CD4-positive, CD25-positive, alpha-beta regulatory T cell (primary cell): ENCODE measurements at regions not wholly inside any gene's neighbourhood (a gene's known extent, or its start where the extent isn't known, plus 50 kb on each side); places are given as distances from the start of the nearest gene placed in this dataset.
"Not testable (repeated sequence)": the region's sequence is repeated elsewhere in the genome, so short reads cannot be mapped to it uniquely, and the experiment has no call there.

Experiments
- ATAC-seq, 2 donors: fragments of 150-1000 bp; cut with Tn5 transposase; one replicate each; pipeline ENCODE4 v1.10.0; 2021; ENCODE audit warnings: low read depth in 2 of 2, moderate number of reproducible peaks in 2 of 2, moderate library complexity in 1 of 2
- DNase-seq, 3 donors: peaks; one replicate each; pipeline versions ENCODE4 v3.0.0 to v3.0.0-alpha.2; 2012 to 2022; ENCODE audit warnings: mixed read lengths in 1 of 3
- H3K27ac ChIP-seq: one replicate; pipeline ENCODE4 v1.7.0; 2013; ENCODE audit warnings: mild to moderate bottlenecking, low read length; ENCODE audit not compliant: insufficient read depth, poor library complexity, severe bottlenecking
- H3K27me3 ChIP-seq: one replicate; pipeline ENCODE4 v1.7.0; 2013; ENCODE audit warnings: low read length; ENCODE audit not compliant: control insufficient read depth, insufficient read depth
- H3K36me3 ChIP-seq: one replicate; pipeline ENCODE4 v1.7.0; 2013; ENCODE audit warnings: mild to moderate bottlenecking, low read length, moderate library complexity; ENCODE audit not compliant: control insufficient read depth, insufficient read depth
- H3K4me1 ChIP-seq: 2 replicates; pipeline ENCODE4 v1.7.0; 2013; ENCODE audit warnings: mild to moderate bottlenecking, low read length; ENCODE audit not compliant: insufficient read depth, control insufficient read depth, poor library complexity, severe bottlenecking
- H3K4me3 ChIP-seq: one replicate; pipeline ENCODE4 v1.7.0; 2013; ENCODE audit warnings: low read depth, mild to moderate bottlenecking, low read length, moderate library complexity
- H3K9me3 ChIP-seq, 2 experiments: 1 replicate in 1 of 2; 2 replicates in 1 of 2; pipeline ENCODE4 v1.7.0; 2013; ENCODE audit warnings: low read length in 2 of 2, mild to moderate bottlenecking in 1 of 2, moderate library complexity in 1 of 2; ENCODE audit not compliant: control insufficient read depth in 2 of 2
- H3K27ac Mint-ChIP-seq, 3 donors: one replicate each; pipeline ENCODE4 v1.8.0; 2020 to 2022; ENCODE audit warnings: mild to moderate bottlenecking in 3 of 3, mixed read lengths in 3 of 3, moderate library complexity in 2 of 3
- H3K27me3 Mint-ChIP-seq: one replicate; pipeline ENCODE4 v1.8.0; 2022; ENCODE audit warnings: mild to moderate bottlenecking, mixed read lengths
- H3K36me3 Mint-ChIP-seq: one replicate; pipeline ENCODE4 v1.8.0; 2020; ENCODE audit warnings: mixed read lengths
- H3K4me1 Mint-ChIP-seq, 4 donors: one replicate each; pipeline ENCODE4 v1.8.0; 2020 to 2022; ENCODE audit warnings: mixed read lengths in 4 of 4, mild to moderate bottlenecking in 1 of 4
- H3K4me3 Mint-ChIP-seq, 4 donors: one replicate each; pipeline ENCODE4 v1.8.0; 2020 to 2022; ENCODE audit warnings: mild to moderate bottlenecking in 4 of 4, mixed read lengths in 4 of 4, moderate library complexity in 3 of 4
- H3K9me3 Mint-ChIP-seq, 7 donors: one replicate each; pipeline ENCODE4 v1.8.0; 2020 to 2022; ENCODE audit warnings: mixed read lengths in 7 of 7, mild to moderate bottlenecking in 3 of 7, moderate library complexity in 2 of 7

GRCh38 chr6:103720393-103720792 lies 1139.3 kb downstream of the HACE1 start:
- ATAC-seq (no peak), DNase-seq (no peak)
- no peaks in the 10 kb centered on the region for H3K4me1 ChIP-seq
- no peaks in the 10 kb centered on the region for H3K36me3 Mint-ChIP-seq
- no peak overlapping the region for H3K4me3 ChIP-seq
- H3K27me3 ChIP-seq: no peaks in the 10 kb centered on the region
- H3K36me3 ChIP-seq: no peaks in the 10 kb centered on the region
- H3K9me3 Mint-ChIP-seq: peaks cover 0 to 13% (median 4%) of the 10 kb centered on the region in 7 donors
- H3K27ac Mint-ChIP-seq: no peak overlapping the region
- no peaks in the 10 kb centered on the region for H3K9me3 ChIP-seq
- no peaks in the 10 kb centered on the region for H3K27me3 Mint-ChIP-seq
- H3K27ac ChIP-seq: no peak overlapping the region
- H3K4me1 Mint-ChIP-seq: no peaks in the 10 kb centered on the region
- H3K4me3 Mint-ChIP-seq: no peak overlapping the region

GRCh38 chr6:103719545-103719944 lies 1140.2 kb downstream of the HACE1 start:
- Histone ChIP-seq H3K36me3 (no peaks in the 10 kb centered on the region), H3K4me1 (no peaks in the 10 kb centered on the region), H3K27me3 (no peaks in the 10 kb centered on the region), H3K9me3 (peaks cover 0 to 2% of the 10 kb centered on the region in 2 experiments), H3K4me3 (no peak overlapping the region), H3K27ac (no peak overlapping the region)
- H3K4me3 Mint-ChIP-seq: no peak overlapping the region
- no peak overlapping the region for H3K27ac Mint-ChIP-seq
- no peaks in the 10 kb centered on the region for H3K4me1 Mint-ChIP-seq
- DNase-seq: no peak
- H3K36me3 Mint-ChIP-seq: no peaks in the 10 kb centered on the region
- peaks cover 0 to 13% (median 4%) of the 10 kb centered on the region in 7 donors for H3K9me3 Mint-ChIP-seq
- ATAC-seq: no peak
- no peaks in the 10 kb centered on the region for H3K27me3 Mint-ChIP-seq

GRCh38 chr6:103715269-103715668 lies 1144.5 kb downstream of the HACE1 start:
- Histone ChIP-seq H3K27me3 (no peaks in the 10 kb centered on the region), H3K4me3 (no peak overlapping the region), H3K36me3 (no peaks in the 10 kb centered on the region), H3K27ac (no peak overlapping the region), H3K4me1 (no peaks in the 10 kb centered on the region), H3K9me3 (peaks cover 0 to 2% of the 10 kb centered on the region in 2 experiments)
- no peak overlapping the region for H3K4me3 Mint-ChIP-seq
- ATAC-seq (no peak), DNase-seq (no peak)
- H3K9me3 Mint-ChIP-seq: peaks cover 0 to 5% (median 1%) of the 10 kb centered on the region in 7 donors
- no peaks in the 10 kb centered on the region for H3K4me1 Mint-ChIP-seq
- H3K27me3 Mint-ChIP-seq: no peaks in the 10 kb centered on the region
- no peaks in the 10 kb centered on the region for H3K36me3 Mint-ChIP-seq
- H3K27ac Mint-ChIP-seq: no peak overlapping the region

- H3K36me3 Mint-ChIP-seq, H3K4me3 ChIP-seq, H3K27me3 ChIP-seq, H3K36me3 ChIP-seq, H3K9me3 ChIP-seq, H3K4me3 Mint-ChIP-seq, DNase-seq, H3K27me3 Mint-ChIP-seq, H3K9me3 Mint-ChIP-seq, H3K4me1 Mint-ChIP-seq, H3K27ac Mint-ChIP-seq, ATAC-seq, H3K27ac ChIP-seq, H3K4me1 ChIP-seq: not testable (repeated sequence)
Measured at GRCh38 chr6:103709236-103709635, 1150.5 kb downstream of the HACE1 start.

- ATAC-seq: no peak
- Histone ChIP-seq H3K36me3 (no peaks in the 10 kb centered on the region), H3K4me3 (no peak overlapping the region), H3K4me1 (no peaks in the 10 kb centered on the region), H3K27me3 (no peaks in the 10 kb centered on the region), H3K9me3 (peaks cover 2 to 4% of the 10 kb centered on the region in 2 experiments), H3K27ac (no peak overlapping the region)
- H3K27ac Mint-ChIP-seq: no peak overlapping the region
- no peak overlapping the region for H3K4me3 Mint-ChIP-seq
- H3K27me3 Mint-ChIP-seq: no peaks in the 10 kb centered on the region
- no peak for DNase-seq
- H3K4me1 Mint-ChIP-seq: no peaks in the 10 kb centered on the region
- no peaks in the 10 kb centered on the region for H3K36me3 Mint-ChIP-seq
- H3K9me3 Mint-ChIP-seq: peaks cover 0 to 6% (median 0%) of the 10 kb centered on the region in 7 donors
Measured at GRCh38 chr6:103707596-103708325, 1152.0 kb downstream of the HACE1 start.

- no peaks in the 10 kb centered on the region for H3K4me1 ChIP-seq
- H3K4me3 Mint-ChIP-seq: no peak overlapping the region
- no peaks in the 10 kb centered on the region for H3K36me3 Mint-ChIP-seq
- no peak overlapping the region for H3K4me3 ChIP-seq
- H3K4me1 Mint-ChIP-seq: no peaks in the 10 kb centered on the region
- no peaks in the 10 kb centered on the region for H3K27me3 ChIP-seq
- H3K9me3 Mint-ChIP-seq: peaks cover 0 to 6% (median 2%) of the 10 kb centered on the region in 7 donors
- no peak for ATAC-seq
- no peak for DNase-seq
- H3K27me3 Mint-ChIP-seq: no peaks in the 10 kb centered on the region
- H3K9me3 ChIP-seq: no peaks in the 10 kb centered on the region
- no peaks in the 10 kb centered on the region for H3K36me3 ChIP-seq
- no peak overlapping the region for H3K27ac ChIP-seq
- no peak overlapping the region for H3K27ac Mint-ChIP-seq
Measured at GRCh38 chr6:103699769-103700168, 1160.0 kb downstream of the HACE1 start.

GRCh38 chr6:103687430-103687829 lies 1172.3 kb downstream of the HACE1 start:
- Histone ChIP-seq H3K4me1 (no peaks in the 10 kb centered on the region), H3K27ac (no peak overlapping the region), H3K4me3 (no peak overlapping the region), H3K36me3 (no peaks in the 10 kb centered on the region), H3K27me3 (no peaks in the 10 kb centered on the region), H3K9me3 (no peaks in the 10 kb centered on the region)
- H3K4me1 Mint-ChIP-seq: no peaks in the 10 kb centered on the region
- DNase-seq: no peak
- no peak overlapping the region for H3K4me3 Mint-ChIP-seq
- H3K27me3 Mint-ChIP-seq: no peaks in the 10 kb centered on the region
- H3K36me3 Mint-ChIP-seq: no peaks in the 10 kb centered on the region
- ATAC-seq: no peak
- no peak overlapping the region for H3K27ac Mint-ChIP-seq
- H3K9me3 Mint-ChIP-seq: peaks cover 2 to 8% (median 5%) of the 10 kb centered on the region in 7 donors

GRCh38 chr6:103680116-103680515 lies 1179.6 kb downstream of the HACE1 start:
- H3K27me3 Mint-ChIP-seq: no peaks in the 10 kb centered on the region
- no peaks in the 10 kb centered on the region for H3K27me3 ChIP-seq
- no peaks in the 10 kb centered on the region for H3K36me3 Mint-ChIP-seq
- peaks cover 0 to 10% (median 4%) of the 10 kb centered on the region in 7 donors for H3K9me3 Mint-ChIP-seq
- H3K9me3 ChIP-seq: no peaks in the 10 kb centered on the region
- DNase-seq (no peak), ATAC-seq (no peak)
- H3K4me3 Mint-ChIP-seq: no peak overlapping the region
- H3K27ac ChIP-seq: no peak overlapping the region
- no peak overlapping the region for H3K27ac Mint-ChIP-seq
- H3K4me3 ChIP-seq: no peak overlapping the region
- H3K4me1 ChIP-seq: no peaks in the 10 kb centered on the region
- no peaks in the 10 kb centered on the region for H3K36me3 ChIP-seq
- no peaks in the 10 kb centered on the region for H3K4me1 Mint-ChIP-seq
